ENCODE measurements at regions not wholly inside any gene's neighbourhood (a gene's known extent, or its start where the extent isn't known, plus 50 kb on each side); places are given as distances from the start of the nearest gene placed in this dataset.

DNA sequence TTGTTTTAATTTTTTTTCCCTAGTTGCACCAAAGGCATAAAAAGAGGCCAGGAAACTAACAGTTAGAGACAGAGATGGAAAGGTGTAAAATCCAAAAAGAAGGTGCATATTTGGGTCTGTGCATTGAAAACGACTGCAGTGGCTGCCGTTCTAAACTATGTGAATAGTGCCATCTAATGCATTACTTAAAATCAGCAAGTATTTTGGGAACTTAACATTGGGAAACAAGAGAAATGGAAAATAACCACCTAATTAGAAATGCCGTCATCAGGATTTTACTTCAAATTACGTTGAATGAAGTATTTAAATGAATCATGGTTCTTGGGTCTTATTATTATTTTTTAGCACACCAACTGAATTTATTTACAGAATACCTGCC lies 189.5 kb upstream of the MIR17HG start:
- intact Hi-C loops (cut with DNase I): no loop called here
- H3K4me3 ChIP-seq: no peak overlapping the region
- no peak for ATAC-seq
- DNase-seq: no peak
- H3K9me3 ChIP-seq: no peaks in the 10 kb centered on the region
- H3K36me3 ChIP-seq: no peaks in the 10 kb centered on the region
- TF ChIP-seq, protein P1, sequence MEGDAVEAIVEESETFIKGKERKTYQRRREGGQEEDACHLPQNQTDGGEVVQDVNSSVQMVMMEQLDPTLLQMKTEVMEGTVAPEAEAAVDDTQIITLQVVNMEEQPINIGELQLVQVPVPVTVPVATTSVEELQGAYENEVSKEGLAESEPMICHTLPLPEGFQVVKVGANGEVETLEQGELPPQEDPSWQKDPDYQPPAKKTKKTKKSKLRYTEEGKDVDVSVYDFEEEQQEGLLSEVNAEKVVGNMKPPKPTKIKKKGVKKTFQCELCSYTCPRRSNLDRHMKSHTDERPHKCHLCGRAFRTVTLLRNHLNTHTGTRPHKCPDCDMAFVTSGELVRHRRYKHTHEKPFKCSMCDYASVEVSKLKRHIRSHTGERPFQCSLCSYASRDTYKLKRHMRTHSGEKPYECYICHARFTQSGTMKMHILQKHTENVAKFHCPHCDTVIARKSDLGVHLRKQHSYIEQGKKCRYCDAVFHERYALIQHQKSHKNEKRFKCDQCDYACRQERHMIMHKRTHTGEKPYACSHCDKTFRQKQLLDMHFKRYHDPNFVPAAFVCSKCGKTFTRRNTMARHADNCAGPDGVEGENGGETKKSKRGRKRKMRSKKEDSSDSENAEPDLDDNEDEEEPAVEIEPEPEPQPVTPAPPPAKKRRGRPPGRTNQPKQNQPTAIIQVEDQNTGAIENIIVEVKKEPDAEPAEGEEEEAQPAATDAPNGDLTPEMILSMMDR (IDR thresholded peaks at IDR 0.05): no peak
- H3K27me3 ChIP-seq (ENCODE audit: low read depth): no peaks in the 10 kb centered on the region
- no peak overlapping the region for H3K27ac ChIP-seq
- no peaks in the 10 kb centered on the region for H3K4me1 ChIP-seq

DNA sequence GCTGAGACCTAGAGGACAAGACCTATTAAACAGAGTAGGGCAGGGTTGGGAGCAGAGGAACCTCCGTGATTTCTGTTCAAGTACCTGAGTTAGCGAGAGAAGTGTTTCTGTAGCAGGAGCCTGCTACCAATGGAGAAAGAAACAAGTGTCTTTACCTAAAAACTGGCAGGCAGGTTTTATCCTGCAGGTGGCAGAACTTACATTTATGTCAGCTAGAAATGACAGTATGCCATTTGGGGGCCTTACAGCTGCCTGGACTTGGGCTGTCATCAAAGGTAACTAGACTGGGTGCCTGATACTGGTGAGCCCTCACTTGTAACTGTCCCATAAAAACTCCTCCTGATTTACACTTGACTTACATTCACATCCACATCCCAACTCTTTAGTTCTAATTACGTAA lies 185.3 kb upstream of the MIR17HG start:
- no peak for DNase-seq
- no peak for ATAC-seq
- Histone ChIP-seq H3K36me3 (no peaks in the 10 kb centered on the region), H3K4me1 (no peaks in the 10 kb centered on the region), H3K27me3 (ENCODE audit: low read depth) (no peaks in the 10 kb centered on the region), H3K9me3 (no peaks in the 10 kb centered on the region), H3K4me3 (no peak overlapping the region), H3K27ac (no peak overlapping the region)
- intact Hi-C loops (cut with DNase I): no loop called here
- TF ChIP-seq, protein P1 (IDR thresholded peaks at IDR 0.05): no peak

DNA sequence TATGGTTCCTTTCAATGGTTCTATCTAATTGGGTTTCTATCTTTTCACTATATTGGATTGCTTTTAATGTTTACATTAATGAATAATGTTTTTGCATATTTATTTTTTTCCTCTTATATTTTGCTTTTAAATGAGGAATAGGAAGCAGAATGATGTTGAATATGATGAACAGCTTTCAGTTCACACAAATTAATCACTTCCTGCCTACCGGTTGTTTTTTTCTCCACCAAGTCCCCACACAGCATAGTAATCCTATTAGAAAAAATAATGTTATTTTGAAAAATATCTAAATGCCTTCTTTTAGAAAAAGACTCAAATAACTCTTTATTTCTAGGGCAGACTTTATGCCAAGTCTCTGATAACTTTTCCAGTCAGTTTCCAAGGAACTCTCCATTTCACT lies 184.9 kb upstream of the MIR17HG start:
- intact Hi-C loops (cut with DNase I): no loop called here
- TF ChIP-seq, protein P1 (IDR thresholded peaks at IDR 0.05): no peak
- H3K27me3 ChIP-seq (ENCODE audit: low read depth): no peaks in the 10 kb centered on the region
- no peak for ATAC-seq
- H3K4me1 ChIP-seq: no peaks in the 10 kb centered on the region
- no peaks in the 10 kb centered on the region for H3K36me3 ChIP-seq
- no peak overlapping the region for H3K27ac ChIP-seq
- DNase-seq: no peak
- no peaks in the 10 kb centered on the region for H3K9me3 ChIP-seq
- no peak overlapping the region for H3K4me3 ChIP-seq

DNA sequence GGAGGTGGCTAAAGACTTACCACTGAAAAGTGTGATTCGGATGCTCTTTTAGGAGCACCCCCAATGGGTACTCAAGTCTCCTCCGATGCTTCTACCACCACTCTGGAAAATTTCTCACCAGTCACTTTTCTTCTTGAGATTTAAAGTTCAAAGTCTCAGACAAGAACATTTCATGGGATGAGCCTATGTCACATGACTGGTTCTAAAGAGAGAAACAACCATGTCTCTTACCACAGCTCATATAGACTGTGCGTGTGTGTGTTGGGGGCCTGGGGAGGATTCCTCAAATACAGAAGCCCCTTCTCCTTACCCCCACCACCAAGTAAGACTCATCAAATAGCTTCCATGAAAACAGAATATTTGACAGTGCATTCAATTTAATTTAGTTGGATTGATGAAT lies 181.7 kb upstream of the MIR17HG start:
- Histone ChIP-seq H3K9me3 (no peaks in the 10 kb centered on the region), H3K27ac (no peak overlapping the region), H3K27me3 (ENCODE audit: low read depth) (no peaks in the 10 kb centered on the region), H3K4me3 (no peak overlapping the region), H3K4me1 (no peaks in the 10 kb centered on the region), H3K36me3 (no peaks in the 10 kb centered on the region)
- no peak for DNase-seq
- TF ChIP-seq, protein P1 (IDR thresholded peaks at IDR 0.05): no peak
- no peak for ATAC-seq
- intact Hi-C loops (cut with DNase I): no loop called here

DNA sequence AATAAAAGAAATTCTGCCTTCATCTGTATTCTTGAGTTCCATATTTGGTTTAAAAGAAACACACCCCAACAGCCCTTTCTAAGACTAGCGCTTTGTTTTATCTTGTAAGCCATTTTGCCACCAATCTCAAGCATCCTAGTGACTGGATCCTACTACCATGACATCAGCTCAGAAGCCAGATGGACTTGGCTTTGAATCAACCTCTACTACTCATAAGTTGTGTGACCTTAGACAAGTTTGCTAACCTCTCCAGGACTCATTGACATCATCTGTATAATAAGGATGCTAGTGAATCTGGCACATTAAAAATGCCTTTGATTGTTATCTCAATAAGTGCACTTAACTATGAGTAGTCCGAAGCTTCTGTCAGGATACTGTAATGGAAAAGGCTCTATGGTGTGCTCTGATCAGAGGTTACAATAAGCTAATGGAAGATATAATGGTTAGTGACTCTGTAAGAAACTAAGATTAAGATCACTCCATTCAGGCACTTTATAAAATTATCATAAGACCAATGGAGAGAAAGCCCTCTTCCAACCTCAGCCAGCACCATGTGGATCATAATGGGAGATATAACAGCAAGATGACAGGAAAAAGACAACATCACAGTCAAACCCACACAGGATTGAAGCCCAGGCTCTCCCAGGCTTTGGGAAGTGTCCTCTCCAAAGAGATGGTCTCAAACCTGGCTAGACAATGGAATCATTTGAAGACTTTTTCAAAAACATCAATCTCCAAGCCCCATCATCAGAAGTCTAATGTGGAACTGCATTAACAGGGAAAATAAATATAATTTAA lies 180.6 kb upstream of the MIR17HG start:
- DNase-seq: no peak
- Histone ChIP-seq H3K36me3 (no peaks in the 10 kb centered on the region), H3K27me3 (ENCODE audit: low read depth) (no peaks in the 10 kb centered on the region), H3K9me3 (no peaks in the 10 kb centered on the region), H3K27ac (no peak overlapping the region), H3K4me1 (no peaks in the 10 kb centered on the region), H3K4me3 (no peak overlapping the region)
- TF ChIP-seq, protein P1 (IDR thresholded peaks at IDR 0.05): no peak
- intact Hi-C loops (cut with DNase I): no loop called here
- no peak for ATAC-seq

All from lower lobe of right lung (tissue), 2 donors.